ENCODE measurements at regions not wholly inside any gene's neighbourhood (a gene's known extent, or its start where the extent isn't known, plus 50 kb on each side); places are given as distances from the start of the nearest gene placed in this dataset.
"Not testable (repeated sequence)": the region's sequence is repeated elsewhere in the genome, so short reads cannot be mapped to it uniquely, and the experiment has no call there.

GRCh38 chr6:167669870-167670802 lies 156.6 kb upstream of the AFDN start:
- no peak overlapping the region for H3K4me3 ChIP-seq (ENCODE audit: low read depth, low read length)
- TF ChIP-seq CTCF (IDR thresholded peaks at IDR 0.05; ENCODE audit: insufficient read depth, low read length): no peak
- DNase-seq (ENCODE audit: low read depth): no peak

DNA sequence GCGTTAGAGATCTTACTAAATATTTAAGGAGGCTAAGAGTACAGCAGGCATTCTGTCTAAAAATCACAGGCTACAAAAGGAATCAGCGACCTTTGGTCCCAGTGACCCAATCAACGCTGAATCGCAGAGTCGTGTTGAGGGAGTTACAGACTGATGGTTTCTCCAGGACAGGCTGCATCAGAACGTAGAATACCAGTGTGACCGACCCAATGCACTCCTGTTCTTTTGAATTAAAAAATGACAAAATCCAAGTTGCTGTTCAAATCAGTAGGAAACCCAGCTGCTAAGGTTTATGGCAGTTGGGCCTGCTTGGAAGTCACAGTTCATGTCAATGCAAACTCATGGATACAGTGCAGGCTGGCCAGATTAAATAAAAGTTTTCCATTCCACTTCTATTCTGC lies 155.8 kb upstream of the AFDN start:
- TF ChIP-seq CTCF (IDR thresholded peaks at IDR 0.05; ENCODE audit: insufficient read depth, low read length): no peak
- DNase-seq (ENCODE audit: low read depth): no peak
- H3K4me3 ChIP-seq (ENCODE audit: low read depth, low read length): no peak overlapping the region

- H3K4me3 ChIP-seq (ENCODE audit: low read depth, low read length); DNase-seq (ENCODE audit: low read depth): not testable (repeated sequence)
Measured at GRCh38 chr6:167671379-167671976, 155.2 kb upstream of the AFDN start.

DNA sequence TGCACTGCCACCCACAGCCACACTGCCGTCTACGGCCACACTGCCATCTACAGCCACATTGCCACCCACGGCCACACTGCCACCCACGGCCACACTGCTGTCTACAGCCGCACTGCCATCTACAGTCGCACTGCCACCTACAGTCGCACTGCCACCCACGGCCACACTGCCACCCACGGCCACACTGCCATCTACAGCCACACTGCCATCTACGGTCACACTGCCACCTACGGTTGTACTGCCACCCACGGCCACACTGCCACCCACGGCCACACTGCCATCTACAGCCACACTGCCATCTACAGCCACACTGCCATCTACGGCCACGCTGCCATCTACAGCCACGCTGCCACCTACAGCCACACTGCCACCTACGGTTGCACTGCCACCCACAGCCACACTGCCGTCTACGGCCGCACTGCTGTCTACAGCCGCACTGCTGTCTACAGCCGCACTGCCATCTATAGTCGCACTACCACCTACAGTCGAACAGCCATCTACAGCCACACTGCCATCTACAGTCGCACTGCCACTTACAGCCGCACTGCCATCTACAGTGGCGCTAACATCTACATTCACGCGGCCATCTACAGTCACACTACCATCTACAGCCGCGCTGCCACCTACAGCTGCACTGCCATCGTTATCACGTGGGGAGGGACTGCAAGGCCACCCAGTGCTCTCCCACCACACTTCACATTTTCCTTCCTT lies 154.6 kb upstream of the AFDN start:
- no peak for DNase-seq (ENCODE audit: low read depth)
- no peak overlapping the region for H3K4me3 ChIP-seq (ENCODE audit: low read depth, low read length)
- no peak for TF ChIP-seq CTCF (IDR thresholded peaks at IDR 0.05; ENCODE audit: insufficient read depth, low read length)

DNA sequence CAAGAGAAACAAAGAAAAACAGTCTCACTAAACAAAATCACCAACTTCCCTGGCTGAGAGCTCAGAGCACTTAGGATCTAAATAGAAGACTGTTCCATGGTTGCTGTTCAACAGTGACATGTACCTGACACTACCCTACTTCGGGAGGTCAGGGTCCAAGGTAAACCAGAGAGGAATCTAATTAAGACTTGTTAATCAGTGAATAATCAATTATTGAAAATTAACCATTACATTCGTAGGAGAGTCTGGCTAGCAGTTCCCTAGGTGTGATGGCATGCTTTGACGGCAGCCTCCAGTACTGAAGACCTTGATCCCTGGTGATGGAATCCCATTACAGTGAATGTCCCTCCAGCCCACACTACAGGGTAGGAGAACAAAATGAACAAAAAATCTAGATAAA lies 154.0 kb upstream of the AFDN start:
- DNase-seq (ENCODE audit: low read depth): no peak
- no peak overlapping the region for H3K4me3 ChIP-seq (ENCODE audit: low read depth, low read length)
- no peak for TF ChIP-seq CTCF (IDR thresholded peaks at IDR 0.05; ENCODE audit: insufficient read depth, low read length)

- no peak for TF ChIP-seq CTCF (IDR thresholded peaks at IDR 0.05; ENCODE audit: insufficient read depth, low read length)
- DNase-seq (ENCODE audit: low read depth): no peak
Measured at GRCh38 chr6:167673946-167674345, 152.8 kb upstream of the AFDN start.

GRCh38 chr6:167674486-167674885 lies 152.2 kb upstream of the AFDN start:
- H3K4me3 ChIP-seq (ENCODE audit: low read depth, low read length): no peak overlapping the region
- TF ChIP-seq CTCF (IDR thresholded peaks at IDR 0.05; ENCODE audit: insufficient read depth, low read length): no peak
- no peak for DNase-seq (ENCODE audit: low read depth)

More at GRCh38 chr6:167673946-167674345, 152.8 kb upstream of the AFDN start:
- H3K4me3 ChIP-seq (ENCODE audit: low read depth, low read length): no peak overlapping the region
